ENCODE measurements at regions not wholly inside any gene's neighbourhood (a gene's known extent, or its start where the extent isn't known, plus 50 kb on each side); places are given as distances from the start of the nearest gene placed in this dataset.

GRCh38 chr6:82841309-82841708 lies 224.3 kb downstream of the UBE3D start:
- Histone ChIP-seq H3K4me2 (no peak overlapping the region), H3F3A (replicated peaks; ENCODE audit: insufficient read depth) (no peaks in the 10 kb centered on the region), H2AFZ (ENCODE audit: low read depth) (no peak overlapping the region), H3K27ac (ENCODE audit: low read depth in 2 of 2, low read length in 1 of 2) (no peak overlapping the region), H3K27me3 (ENCODE audit: insufficient read depth) (no peaks in the 10 kb centered on the region), H3K9me2 (no peaks in the 10 kb centered on the region), H3K9me3 (no peaks in the 10 kb centered on the region), H3K4me1 (ENCODE audit: control insufficient read depth in 1 of 2, insufficient read depth in 2 of 2, low read depth in 1 of 2, low read length in 1 of 2) (peaks cover 0 to 4% of the 10 kb centered on the region in 2 experiments; a peak in 1 of 4 replicates), H3K9ac (no peak overlapping the region), H4K20me1 (ENCODE audit: insufficient read depth) (no peaks in the 10 kb centered on the region), H3K4me3 (ENCODE audit: low read depth in 2 of 2, low read length in 1 of 2) (no peak overlapping the region), H3K79me2 (ENCODE audit: insufficient read depth) (no peaks in the 10 kb centered on the region), H3K36me3 (replicated peaks in 1 of 2; ENCODE audit: control insufficient read depth in 1 of 2, insufficient read depth in 2 of 2, low read length in 1 of 2) (no peaks in the 10 kb centered on the region)
- TF ChIP-seq RCOR1 (IDR thresholded peaks at IDR 0.05; ENCODE audit: low read length) (no peak), TCF12 (IDR thresholded peaks at IDR 0.05) (no peak), IRF3 (IDR thresholded peaks at IDR 0.05; ENCODE audit: low read depth, low read length) (no peak), GATA2 (CRISPR knock-in tag; IDR thresholded peaks at IDR 0.05) (no peak), REST (IDR thresholded peaks at IDR 0.05; ENCODE audit: low read depth, low read length) (no peak), USF2 (IDR thresholded peaks at IDR 0.05; ENCODE audit: borderline replicate concordance, low read depth, low read length) (no peak), MXI1 (IDR thresholded peaks at IDR 0.05; ENCODE audit: low read depth, low read length) (no peak)
- 90% methylated on average over 2 of the region's 2 CpGs for WGBS (ENCODE audit: low lambda C conversion rate)
- DNase-seq: no peak
- POLR2A ChIA-PET: no interaction called here
- CTCF ChIA-PET: no interaction called here

Data from SK-N-SH (cell line).